Astrocyte (in vitro differentiated cells and primary cell): ENCODE measurements at regions not wholly inside any gene's neighbourhood (a gene's known extent, or its start where the extent isn't known, plus 50 kb on each side); places are given as distances from the start of the nearest gene placed in this dataset.
"Not testable (repeated sequence)": the region's sequence is repeated elsewhere in the genome, so short reads cannot be mapped to it uniquely, and the experiment has no call there.

ENCODE experiments used
- CTCF ChIP-seq: IDR thresholded peaks from 2 replicates; pipeline ENCODE4 v1.5.1; 2011; ENCODE audit warnings: low read depth, mild to moderate bottlenecking, inconsistent platforms, low read length, moderate library complexity; ENCODE audit not compliant: insufficient read depth
- EZH2 ChIP-seq: IDR thresholded peaks from 2 replicates; pipeline ENCODE4 v1.6.1; 2012; ENCODE audit warnings: mild to moderate bottlenecking, low read length, inconsistent platforms; ENCODE audit not compliant: insufficient read depth

- TF ChIP-seq EZH2, CTCF: not testable (repeated sequence)
These were observed 72.5 kb upstream of the FOXK1 start for GRCh38 chr7:4609576-4609975.
